GM19395 (cell line): ENCODE measurements at regions not wholly inside any gene's neighbourhood (a gene's known extent, or its start where the extent isn't known, plus 50 kb on each side); places are given as distances from the start of the nearest gene placed in this dataset.

ENCODE experiments used
- ATAC-seq: cut with Tn5 transposase; IDR thresholded peaks from one replicate; pipeline ENCODE4 v1.9.1; 2021; ENCODE audit warnings: mild to moderate bottlenecking, moderate library complexity; ENCODE audit not compliant: unreplicated experiment

GRCh38 chr15:25981114-25981513 lies 118.0 kb upstream of the ATP10A start:
- no peak for ATAC-seq

- ATAC-seq, result no peak
Measured at GRCh38 chr15:25972141-25972675, 109.1 kb upstream of the ATP10A start.

- ATAC-seq, result no peak
Measured at GRCh38 chr15:25971053-25971452, 107.9 kb upstream of the ATP10A start.

GRCh38 chr15:25969886-25970285 lies 106.8 kb upstream of the ATP10A start:
- no peak for ATAC-seq

GRCh38 chr15:25967116-25967515 lies 104.0 kb upstream of the ATP10A start:
- ATAC-seq, result no peak

GRCh38 chr15:25965326-25965725 lies 102.2 kb upstream of the ATP10A start:
- no peak for ATAC-seq

- no peak for ATAC-seq
Measured at GRCh38 chr15:25960273-25960672, 97.1 kb upstream of the ATP10A start.

- no peak for ATAC-seq
Measured at GRCh38 chr15:25959100-25959499, 96.0 kb upstream of the ATP10A start.

GRCh38 chr15:25955628-25956027 lies 92.5 kb upstream of the ATP10A start:
- no peak for ATAC-seq

GRCh38 chr15:25954398-25954797 lies 91.3 kb upstream of the ATP10A start:
- ATAC-seq, result no peak

GRCh38 chr15:25950014-25950413 lies 86.9 kb upstream of the ATP10A start:
- ATAC-seq, result no peak

GRCh38 chr15:25947323-25948314 lies 84.5 kb upstream of the ATP10A start:
- ATAC-seq, result no peak

GRCh38 chr15:25946241-25946805 lies 83.2 kb upstream of the ATP10A start:
- no peak for ATAC-seq

- ATAC-seq, result no peak
Measured at GRCh38 chr15:25944386-25944785, 81.3 kb upstream of the ATP10A start.

- no peak for ATAC-seq
Measured at GRCh38 chr15:25943831-25944230, 80.7 kb upstream of the ATP10A start.

- peak; percentile 95 for ATAC-seq
Measured at GRCh38 chr15:25939122-25939521, 76.0 kb upstream of the ATP10A start.

GRCh38 chr15:25937796-25938195 lies 74.7 kb upstream of the ATP10A start:
- ATAC-seq, result no peak

GRCh38 chr15:25936004-25936403 lies 72.9 kb upstream of the ATP10A start:
- no peak for ATAC-seq

- ATAC-seq, result peak; percentile 80
Measured at GRCh38 chr15:25933456-25934158, 70.5 kb upstream of the ATP10A start.

- ATAC-seq, result no peak
Measured at GRCh38 chr15:25932696-25933095, 69.6 kb upstream of the ATP10A start.

GRCh38 chr15:25931851-25932250 lies 68.7 kb upstream of the ATP10A start:
- ATAC-seq, result no peak
